ENCODE measurements at regions not wholly inside any gene's neighbourhood (a gene's known extent, or its start where the extent isn't known, plus 50 kb on each side); places are given as distances from the start of the nearest gene placed in this dataset.

- Histone ChIP-seq H3K9me3 (ENCODE audit: low read depth) (no peaks in the 10 kb centered on the region), H2AFZ (replicated peaks) (no peak overlapping the region), H3K36me3 (no peaks in the 10 kb centered on the region), H3K4me1 (peaks cover 9% of the 10 kb centered on the region), H3F3A (ENCODE audit: low read depth) (no peaks in the 10 kb centered on the region), H3K27ac (no peak overlapping the region), H3K79me2 (ENCODE audit: low read depth) (no peaks in the 10 kb centered on the region), H3K4me3 (no peak overlapping the region), H4K20me1 (ENCODE audit: low read depth) (no peaks in the 10 kb centered on the region), H3K27me3 (no peaks in the 10 kb centered on the region), H3K9ac (no peak overlapping the region), H3K4me2 (no peak overlapping the region)
- Mint-ChIP-seq H3K9me3 (no peaks in the 10 kb centered on the region), H3K4me3 (no peak overlapping the region), H3K4me1 (no peaks in the 10 kb centered on the region), H3K27me3 (ENCODE audit: insufficient read depth, low read depth) (peaks cover 3% of the 10 kb centered on the region), H3K36me3 (no peaks in the 10 kb centered on the region), H3K27ac (no peak overlapping the region)
- TF ChIP-seq EZH2 (IDR thresholded peaks at IDR 0.05) (no peak), EZH2phosphoT487 (IDR thresholded peaks at IDR 0.05) (no peak)
- TF ChIP-seq, protein P1, sequence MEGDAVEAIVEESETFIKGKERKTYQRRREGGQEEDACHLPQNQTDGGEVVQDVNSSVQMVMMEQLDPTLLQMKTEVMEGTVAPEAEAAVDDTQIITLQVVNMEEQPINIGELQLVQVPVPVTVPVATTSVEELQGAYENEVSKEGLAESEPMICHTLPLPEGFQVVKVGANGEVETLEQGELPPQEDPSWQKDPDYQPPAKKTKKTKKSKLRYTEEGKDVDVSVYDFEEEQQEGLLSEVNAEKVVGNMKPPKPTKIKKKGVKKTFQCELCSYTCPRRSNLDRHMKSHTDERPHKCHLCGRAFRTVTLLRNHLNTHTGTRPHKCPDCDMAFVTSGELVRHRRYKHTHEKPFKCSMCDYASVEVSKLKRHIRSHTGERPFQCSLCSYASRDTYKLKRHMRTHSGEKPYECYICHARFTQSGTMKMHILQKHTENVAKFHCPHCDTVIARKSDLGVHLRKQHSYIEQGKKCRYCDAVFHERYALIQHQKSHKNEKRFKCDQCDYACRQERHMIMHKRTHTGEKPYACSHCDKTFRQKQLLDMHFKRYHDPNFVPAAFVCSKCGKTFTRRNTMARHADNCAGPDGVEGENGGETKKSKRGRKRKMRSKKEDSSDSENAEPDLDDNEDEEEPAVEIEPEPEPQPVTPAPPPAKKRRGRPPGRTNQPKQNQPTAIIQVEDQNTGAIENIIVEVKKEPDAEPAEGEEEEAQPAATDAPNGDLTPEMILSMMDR (IDR thresholded peaks at IDR 0.05), result no peak
- DNase-seq (ENCODE audit: low spot score), result no peak
Observed at GRCh38 chr10:44775402-44775741, 135.8 kb upstream of the TMEM72 start.

DNA sequence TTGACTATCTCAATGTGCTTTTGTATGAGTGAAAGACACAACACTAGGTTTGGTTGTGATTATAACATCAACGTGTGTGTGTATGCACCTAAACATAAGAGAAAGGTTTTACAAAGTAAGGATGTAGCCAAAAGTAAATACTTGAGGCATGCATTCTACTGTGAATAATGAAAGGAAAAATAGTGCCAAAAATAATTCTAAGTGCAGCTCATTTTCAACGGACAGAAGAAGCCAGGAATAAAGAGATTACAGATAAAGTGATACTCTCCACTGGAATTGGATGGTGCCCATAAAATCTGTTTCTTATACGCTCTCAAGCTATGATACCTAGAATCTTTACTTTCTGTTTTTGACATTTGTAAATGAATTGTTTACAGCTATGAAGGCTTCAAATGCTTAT lies 135.0 kb upstream of the TMEM72 start:
- H3K4me3 ChIP-seq, result no peak overlapping the region
- Mint-ChIP-seq H3K9me3 (no peaks in the 10 kb centered on the region), H3K4me1 (no peaks in the 10 kb centered on the region), H3K4me3 (no peak overlapping the region), H3K36me3 (no peaks in the 10 kb centered on the region), H3K27me3 (ENCODE audit: insufficient read depth, low read depth) (peaks cover 3% of the 10 kb centered on the region), H3K27ac (no peak overlapping the region)
- no peaks in the 10 kb centered on the region for H3K27me3 ChIP-seq
- no peak overlapping the region for H3K4me2 ChIP-seq
- no peaks in the 10 kb centered on the region for H3F3A ChIP-seq (ENCODE audit: low read depth)
- H3K79me2 ChIP-seq (ENCODE audit: low read depth), result no peaks in the 10 kb centered on the region
- DNase-seq (ENCODE audit: low spot score), result no peak
- no peaks in the 10 kb centered on the region for H3K9me3 ChIP-seq (ENCODE audit: low read depth)
- no peak overlapping the region for H3K27ac ChIP-seq
- no peaks in the 10 kb centered on the region for H4K20me1 ChIP-seq (ENCODE audit: low read depth)
- no peaks in the 10 kb centered on the region for H3K36me3 ChIP-seq
- H2AFZ ChIP-seq (replicated peaks), result no peak overlapping the region
- peaks cover 8% of the 10 kb centered on the region for H3K4me1 ChIP-seq
- no peak overlapping the region for H3K9ac ChIP-seq
- TF ChIP-seq EZH2phosphoT487 (IDR thresholded peaks at IDR 0.05) (no peak), EZH2 (IDR thresholded peaks at IDR 0.05) (no peak)
- TF ChIP-seq, protein P1 (IDR thresholded peaks at IDR 0.05), result no peak

- Mint-ChIP-seq H3K27ac (no peak overlapping the region), H3K4me1 (no peaks in the 10 kb centered on the region), H3K36me3 (no peaks in the 10 kb centered on the region), H3K9me3 (no peaks in the 10 kb centered on the region), H3K4me3 (no peak overlapping the region), H3K27me3 (ENCODE audit: insufficient read depth, low read depth) (peaks cover 6% of the 10 kb centered on the region)
- Histone ChIP-seq H2AFZ (replicated peaks) (peak overlapping the region; percentile 31), H3K4me2 (no peak overlapping the region), H3K79me2 (ENCODE audit: low read depth) (no peaks in the 10 kb centered on the region), H3K4me3 (no peak overlapping the region), H3K36me3 (no peaks in the 10 kb centered on the region), H3K27me3 (no peaks in the 10 kb centered on the region), H3F3A (ENCODE audit: low read depth) (no peaks in the 10 kb centered on the region), H3K9me3 (ENCODE audit: low read depth) (no peaks in the 10 kb centered on the region), H3K4me1 (no peaks in the 10 kb centered on the region), H3K9ac (no peak overlapping the region), H4K20me1 (ENCODE audit: low read depth) (no peaks in the 10 kb centered on the region), H3K27ac (no peak overlapping the region)
- DNase-seq (ENCODE audit: low spot score), result no peak
- TF ChIP-seq, protein P1 (IDR thresholded peaks at IDR 0.05), result no peak
- no peak for TF ChIP-seq EZH2 (IDR thresholded peaks at IDR 0.05)
- TF ChIP-seq EZH2phosphoT487 (IDR thresholded peaks at IDR 0.05), result no peak
Observed at GRCh38 chr10:44779511-44779910, 131.6 kb upstream of the TMEM72 start.

DNA sequence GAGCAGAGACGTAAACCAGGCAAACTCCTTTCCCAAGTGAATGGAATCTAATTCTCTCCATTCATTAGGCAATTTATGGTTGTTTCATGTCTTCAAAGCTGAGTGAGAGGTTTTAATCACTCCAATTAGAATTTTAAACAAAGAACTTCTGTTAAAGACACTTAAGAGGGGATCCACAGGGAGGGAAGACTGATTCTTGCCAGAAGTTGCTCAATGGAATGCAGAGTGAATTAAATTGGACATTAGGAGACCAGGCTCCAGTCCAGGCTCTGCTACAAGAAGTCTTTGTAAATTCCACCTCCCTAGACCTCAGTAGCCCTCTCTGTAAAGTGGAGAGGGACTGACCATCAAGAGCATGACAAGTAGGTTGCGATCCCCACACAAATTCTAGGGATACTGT lies 130.7 kb upstream of the TMEM72 start:
- H3K27me3 ChIP-seq, result no peaks in the 10 kb centered on the region
- no peak overlapping the region for H3K9ac ChIP-seq
- Mint-ChIP-seq H3K4me3 (no peak overlapping the region), H3K4me1 (no peaks in the 10 kb centered on the region), H3K36me3 (no peaks in the 10 kb centered on the region), H3K27ac (no peak overlapping the region), H3K9me3 (no peaks in the 10 kb centered on the region), H3K27me3 (ENCODE audit: insufficient read depth, low read depth) (peaks cover 6% of the 10 kb centered on the region)
- no peaks in the 10 kb centered on the region for H3K79me2 ChIP-seq (ENCODE audit: low read depth)
- H3K36me3 ChIP-seq, result no peaks in the 10 kb centered on the region
- TF ChIP-seq, protein P1 (IDR thresholded peaks at IDR 0.05), result no peak
- TF ChIP-seq EZH2phosphoT487 (IDR thresholded peaks at IDR 0.05), result no peak
- TF ChIP-seq EZH2 (IDR thresholded peaks at IDR 0.05), result no peak
- H3K9me3 ChIP-seq (ENCODE audit: low read depth), result no peaks in the 10 kb centered on the region
- no peak overlapping the region for H3K4me2 ChIP-seq
- H2AFZ ChIP-seq (replicated peaks), result no peak overlapping the region
- H3F3A ChIP-seq (ENCODE audit: low read depth), result no peaks in the 10 kb centered on the region
- H3K4me1 ChIP-seq, result no peaks in the 10 kb centered on the region
- H4K20me1 ChIP-seq (ENCODE audit: low read depth), result no peaks in the 10 kb centered on the region
- no peak for DNase-seq (ENCODE audit: low spot score)
- H3K27ac ChIP-seq, result no peak overlapping the region
- H3K4me3 ChIP-seq, result no peak overlapping the region
